Astrocyte of the cerebellum (primary cell): ENCODE measurements at regions not wholly inside any gene's neighbourhood (a gene's known extent, or its start where the extent isn't known, plus 50 kb on each side); places are given as distances from the start of the nearest gene placed in this dataset.

Source experiments
- DNase-seq: peaks from one replicate; pipeline ENCODE4 v3.0.0-alpha.2; 2011; ENCODE audit warnings: low read depth
- H3K4me3 ChIP-seq: 2 replicates; pipeline ENCODE4 v1.5.1; 2011; ENCODE audit warnings: mild to moderate bottlenecking, low read depth, low read length, moderate library complexity
- in situ Hi-C: cut with HindIII; loops from 2 replicates; pipeline ENCODE4 v1.10.0; 2017; ENCODE audit warnings: low sequenced_read_pairs
- TF ChIP-seq, protein P1 (sequence below): IDR thresholded peaks from 2 replicates; pipeline ENCODE4 v1.5.1; 2012; ENCODE audit warnings: low read length, low read depth, moderate library complexity, mild to moderate bottlenecking; ENCODE audit errors: missing control alignments

- no peak overlapping the region for H3K4me3 ChIP-seq
- DNase-seq: no peak
- TF ChIP-seq, protein P1, sequence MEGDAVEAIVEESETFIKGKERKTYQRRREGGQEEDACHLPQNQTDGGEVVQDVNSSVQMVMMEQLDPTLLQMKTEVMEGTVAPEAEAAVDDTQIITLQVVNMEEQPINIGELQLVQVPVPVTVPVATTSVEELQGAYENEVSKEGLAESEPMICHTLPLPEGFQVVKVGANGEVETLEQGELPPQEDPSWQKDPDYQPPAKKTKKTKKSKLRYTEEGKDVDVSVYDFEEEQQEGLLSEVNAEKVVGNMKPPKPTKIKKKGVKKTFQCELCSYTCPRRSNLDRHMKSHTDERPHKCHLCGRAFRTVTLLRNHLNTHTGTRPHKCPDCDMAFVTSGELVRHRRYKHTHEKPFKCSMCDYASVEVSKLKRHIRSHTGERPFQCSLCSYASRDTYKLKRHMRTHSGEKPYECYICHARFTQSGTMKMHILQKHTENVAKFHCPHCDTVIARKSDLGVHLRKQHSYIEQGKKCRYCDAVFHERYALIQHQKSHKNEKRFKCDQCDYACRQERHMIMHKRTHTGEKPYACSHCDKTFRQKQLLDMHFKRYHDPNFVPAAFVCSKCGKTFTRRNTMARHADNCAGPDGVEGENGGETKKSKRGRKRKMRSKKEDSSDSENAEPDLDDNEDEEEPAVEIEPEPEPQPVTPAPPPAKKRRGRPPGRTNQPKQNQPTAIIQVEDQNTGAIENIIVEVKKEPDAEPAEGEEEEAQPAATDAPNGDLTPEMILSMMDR: no peak
- in situ Hi-C loops: no loop called here
Observed at GRCh38 chr5:176732736-176733405, 77.5 kb upstream of the UNC5A start.

- no peak overlapping the region for H3K4me3 ChIP-seq
- TF ChIP-seq, protein P1: no peak
- DNase-seq: no peak
- in situ Hi-C loops: no loop called here
Observed at GRCh38 chr5:176733406-176734262, 76.7 kb upstream of the UNC5A start.

DNA sequence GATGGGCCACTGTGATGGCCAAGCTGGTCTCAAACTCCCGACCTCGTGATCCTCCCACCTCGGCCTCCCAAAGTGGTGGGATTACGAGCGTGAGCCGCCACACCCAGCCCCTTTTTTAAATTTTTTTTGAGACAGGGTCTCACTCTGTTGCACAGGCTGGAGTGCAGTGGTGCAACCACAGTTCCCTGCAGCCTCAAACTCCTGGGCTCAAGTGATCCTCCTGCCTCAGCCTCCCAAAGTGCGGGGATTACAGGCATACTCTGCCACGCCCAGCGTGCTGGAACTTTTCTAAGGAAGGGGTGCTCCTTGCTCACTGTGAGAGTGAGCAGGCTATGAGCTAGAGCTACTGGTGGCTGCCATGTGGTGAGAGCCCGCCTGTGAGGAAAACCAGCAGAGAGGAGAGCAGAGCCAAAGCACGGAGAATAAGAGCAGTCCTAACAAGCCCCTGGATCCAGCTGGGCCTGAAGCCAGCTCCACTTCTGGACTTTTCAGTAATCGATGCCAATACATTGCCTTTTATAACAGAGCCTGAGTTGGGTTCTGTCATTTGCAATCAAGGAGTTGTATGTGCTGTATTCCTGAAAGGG lies 75.5 kb upstream of the UNC5A start:
- no peak for DNase-seq
- TF ChIP-seq, protein P1: no peak
- no peak overlapping the region for H3K4me3 ChIP-seq
- in situ Hi-C loops: loop anchor here (5.0 kb wide), 1 partner anchor 67 kb away; no protein-coding TSS in a partner anchor

DNA sequence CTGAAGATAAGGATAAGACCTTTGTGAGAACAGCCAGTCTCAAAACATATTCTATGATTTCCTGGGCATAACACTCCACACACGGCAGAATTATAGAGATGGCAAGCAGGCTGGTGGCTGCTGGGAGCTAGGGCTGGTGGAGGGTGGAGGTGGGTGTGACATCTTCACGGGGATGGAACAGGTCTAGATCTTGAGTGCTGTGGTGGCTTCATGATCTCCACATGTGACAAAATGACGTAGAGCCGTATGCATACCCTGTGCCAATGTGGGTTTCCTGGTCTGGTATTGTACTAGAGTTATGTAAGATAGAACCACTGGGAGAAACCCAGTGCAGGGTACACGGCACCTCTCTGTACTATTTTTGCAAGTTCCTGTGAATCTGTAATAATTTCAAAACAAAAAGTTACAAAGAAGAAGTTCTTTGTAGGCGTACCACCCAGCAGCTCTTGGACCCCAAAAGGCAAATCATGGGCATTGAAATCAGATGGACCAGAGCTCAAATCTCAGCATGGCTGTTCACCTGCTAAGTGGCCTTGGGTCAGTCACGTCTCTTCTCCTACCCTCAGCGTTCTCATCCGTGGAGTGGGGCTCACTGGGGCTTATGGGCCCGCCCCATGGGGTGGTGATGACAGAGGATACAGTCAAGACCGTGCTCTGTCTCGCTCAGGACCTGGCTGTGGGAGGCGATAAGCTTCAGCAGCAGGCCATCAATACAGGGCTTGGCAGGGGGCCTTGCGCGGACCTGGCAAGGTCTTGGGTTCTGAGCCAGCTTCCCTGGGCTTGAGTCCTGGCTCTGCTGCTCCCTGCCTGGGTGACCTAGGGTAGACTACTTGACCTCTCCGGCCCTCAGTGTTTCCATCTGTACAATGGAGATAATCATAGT lies 74.7 kb upstream of the UNC5A start:
- in situ Hi-C loops: loop anchor here (5.0 kb wide), 1 partner anchor 67 kb away; no protein-coding TSS in a partner anchor
- H3K4me3 ChIP-seq: no peak overlapping the region
- DNase-seq: no peak
- TF ChIP-seq, protein P1: no peak

DNA sequence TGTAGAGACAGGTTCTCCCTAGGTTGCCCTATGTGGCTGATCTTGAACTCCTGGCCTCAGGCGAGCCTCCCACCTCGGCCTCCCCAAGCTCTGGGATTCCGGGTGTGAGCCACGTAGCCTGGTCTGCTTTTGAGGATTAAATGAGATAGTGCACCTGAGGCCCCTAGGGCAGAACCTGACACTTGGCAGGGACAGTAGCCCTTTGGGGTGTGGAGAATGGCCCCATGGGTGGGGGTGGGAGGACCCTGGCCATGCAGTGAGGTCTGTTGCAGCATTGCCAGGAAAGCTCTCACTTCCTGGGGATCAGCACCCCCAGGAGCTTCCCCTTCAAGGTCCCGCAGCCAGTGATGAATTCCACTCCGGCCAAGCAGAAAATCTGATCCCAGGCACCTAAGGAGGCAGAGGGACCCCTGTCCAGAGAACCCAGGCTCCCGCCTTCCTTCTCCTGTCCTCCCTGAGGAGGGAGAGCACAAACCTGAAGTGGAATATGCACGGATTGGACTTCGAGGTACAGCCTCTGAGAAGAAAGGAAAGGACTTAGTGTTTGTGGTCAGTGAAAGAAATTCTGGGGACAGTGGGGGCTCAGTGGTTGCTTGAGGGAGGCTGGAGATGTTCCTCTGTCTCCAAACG lies 73.9 kb upstream of the UNC5A start:
- H3K4me3 ChIP-seq: no peak overlapping the region
- in situ Hi-C loops: loop anchor here (5.0 kb wide), 1 partner anchor 66 kb away; no protein-coding TSS in a partner anchor
- no peak for DNase-seq
- TF ChIP-seq, protein P1: no peak
